Progenitor cell of endocrine pancreas (in vitro differentiated cells): ENCODE measurements at regions not wholly inside any gene's neighbourhood (a gene's known extent, or its start where the extent isn't known, plus 50 kb on each side); places are given as distances from the start of the nearest gene placed in this dataset.

Experiments
- DNase-seq: peaks from one replicate; pipeline ENCODE4 v3.0.0; 2021; ENCODE audit warnings: low spot score; ENCODE audit not compliant: unreplicated experiment
- H3K27ac Mint-ChIP-seq: 2 replicates; pipeline ENCODE4 v1.8.0; 2021; ENCODE audit warnings: mild to moderate bottlenecking, moderate library complexity, mixed read lengths
- H3K27me3 Mint-ChIP-seq: 2 replicates; pipeline ENCODE4 v1.8.0; 2021; ENCODE audit warnings: mixed read lengths
- H3K36me3 Mint-ChIP-seq: 2 replicates; pipeline ENCODE4 v1.8.0; 2022; ENCODE audit warnings: mixed read lengths; ENCODE audit not compliant: insufficient read depth
- H3K4me1 Mint-ChIP-seq: 2 replicates; pipeline ENCODE4 v1.8.0; 2021; ENCODE audit warnings: low read depth, mixed read lengths
- H3K4me3 Mint-ChIP-seq: 2 replicates; pipeline ENCODE4 v1.8.0; 2021; ENCODE audit warnings: low read depth, mild to moderate bottlenecking, moderate library complexity, mixed read lengths
- H3K9me3 Mint-ChIP-seq: 2 replicates; pipeline ENCODE4 v1.8.0; 2021; ENCODE audit warnings: low read depth, mixed read lengths
- TF ChIP-seq, protein P1 (sequence below): fragments of 200-600 bp; sonication (generic); IDR thresholded peaks from one replicate; pipeline ENCODE4 v1.5.0; 2021; ENCODE audit warnings: antibody characterized with exemption, mild to moderate bottlenecking; ENCODE audit not compliant: unreplicated experiment

DNA sequence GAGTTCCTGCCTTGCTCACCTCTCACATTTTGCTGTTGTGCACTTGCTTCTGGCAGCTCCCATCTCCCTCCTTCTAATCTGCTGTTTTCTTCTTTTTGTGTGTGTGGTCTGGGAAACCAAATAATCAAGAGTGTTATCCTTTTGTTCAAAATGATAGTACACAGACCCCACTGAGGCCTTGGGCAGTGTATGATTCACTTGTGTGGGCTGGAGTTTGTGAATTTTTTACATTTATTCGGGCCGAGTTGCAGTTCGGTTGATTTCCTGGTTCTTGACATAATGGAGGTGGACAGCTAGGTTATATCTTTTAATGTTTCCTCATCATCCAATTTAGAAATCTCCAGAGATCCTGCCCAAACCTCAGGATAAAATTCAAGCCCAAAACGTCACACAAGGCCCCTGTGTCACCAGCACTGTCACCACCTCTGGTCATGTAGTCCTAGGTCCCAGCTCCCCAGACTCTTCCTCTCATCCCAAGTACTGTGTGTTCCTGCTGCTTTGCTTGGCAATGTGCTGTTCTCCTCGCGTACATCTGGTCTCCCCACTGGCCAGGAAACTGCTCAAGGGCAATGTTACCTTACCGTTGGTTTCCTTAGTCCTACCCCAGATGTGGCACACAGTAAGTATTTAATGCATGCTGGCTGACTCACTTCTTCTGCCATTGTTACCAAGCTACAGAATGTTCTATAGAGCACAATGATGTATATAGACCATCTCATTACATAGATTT, 55.7 kb upstream of the PHACTR2 start:
- no peak for DNase-seq
- H3K27ac Mint-ChIP-seq, result no peak overlapping the region
- TF ChIP-seq, protein P1, sequence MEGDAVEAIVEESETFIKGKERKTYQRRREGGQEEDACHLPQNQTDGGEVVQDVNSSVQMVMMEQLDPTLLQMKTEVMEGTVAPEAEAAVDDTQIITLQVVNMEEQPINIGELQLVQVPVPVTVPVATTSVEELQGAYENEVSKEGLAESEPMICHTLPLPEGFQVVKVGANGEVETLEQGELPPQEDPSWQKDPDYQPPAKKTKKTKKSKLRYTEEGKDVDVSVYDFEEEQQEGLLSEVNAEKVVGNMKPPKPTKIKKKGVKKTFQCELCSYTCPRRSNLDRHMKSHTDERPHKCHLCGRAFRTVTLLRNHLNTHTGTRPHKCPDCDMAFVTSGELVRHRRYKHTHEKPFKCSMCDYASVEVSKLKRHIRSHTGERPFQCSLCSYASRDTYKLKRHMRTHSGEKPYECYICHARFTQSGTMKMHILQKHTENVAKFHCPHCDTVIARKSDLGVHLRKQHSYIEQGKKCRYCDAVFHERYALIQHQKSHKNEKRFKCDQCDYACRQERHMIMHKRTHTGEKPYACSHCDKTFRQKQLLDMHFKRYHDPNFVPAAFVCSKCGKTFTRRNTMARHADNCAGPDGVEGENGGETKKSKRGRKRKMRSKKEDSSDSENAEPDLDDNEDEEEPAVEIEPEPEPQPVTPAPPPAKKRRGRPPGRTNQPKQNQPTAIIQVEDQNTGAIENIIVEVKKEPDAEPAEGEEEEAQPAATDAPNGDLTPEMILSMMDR, result no peak
- H3K4me1 Mint-ChIP-seq, result peaks cover 9% of the 10 kb centered on the region
- H3K27me3 Mint-ChIP-seq, result no peaks in the 10 kb centered on the region
- no peak overlapping the region for H3K4me3 Mint-ChIP-seq
- H3K36me3 Mint-ChIP-seq, result no peaks in the 10 kb centered on the region
- H3K9me3 Mint-ChIP-seq, result no peaks in the 10 kb centered on the region

DNA sequence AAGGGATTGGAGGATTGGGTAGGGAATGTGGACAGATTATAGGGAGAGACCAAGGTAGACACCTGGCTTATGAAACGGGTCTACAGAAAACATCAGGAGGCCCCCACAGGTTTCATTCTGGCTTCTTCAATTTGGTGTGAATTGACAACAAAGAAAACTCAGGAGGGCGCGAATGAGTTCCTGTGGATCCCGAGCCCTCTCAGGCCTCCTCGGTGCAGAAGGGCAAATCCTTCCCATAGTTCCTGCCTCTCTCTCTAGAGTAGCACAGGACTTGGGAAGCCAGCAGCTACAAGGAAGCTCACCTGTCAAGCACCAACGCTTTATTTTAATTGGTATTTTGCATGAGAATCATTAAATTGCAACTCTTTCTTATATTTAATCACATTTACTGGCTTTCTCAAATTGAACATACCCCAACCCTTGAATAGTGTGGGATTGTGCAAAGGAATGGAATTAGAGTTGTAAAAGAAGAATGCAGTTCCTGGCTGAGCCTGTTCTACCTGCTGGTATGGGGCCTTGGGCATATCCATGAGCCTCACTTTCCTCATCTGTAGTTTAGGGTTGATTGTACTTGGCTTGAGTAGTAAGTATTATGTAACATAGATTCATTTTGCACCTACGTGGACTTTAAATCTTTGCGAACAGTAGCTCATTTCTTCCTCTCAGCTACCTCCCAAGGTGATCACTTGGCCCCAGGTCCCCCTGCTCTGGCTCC, 56.4 kb upstream of the PHACTR2 start:
- Mint-ChIP-seq H3K4me1 (peaks cover 9% of the 10 kb centered on the region), H3K4me3 (no peak overlapping the region), H3K9me3 (no peaks in the 10 kb centered on the region), H3K27me3 (no peaks in the 10 kb centered on the region), H3K27ac (no peak overlapping the region), H3K36me3 (no peaks in the 10 kb centered on the region)
- TF ChIP-seq, protein P1, result no peak
- DNase-seq, result no peak

DNA sequence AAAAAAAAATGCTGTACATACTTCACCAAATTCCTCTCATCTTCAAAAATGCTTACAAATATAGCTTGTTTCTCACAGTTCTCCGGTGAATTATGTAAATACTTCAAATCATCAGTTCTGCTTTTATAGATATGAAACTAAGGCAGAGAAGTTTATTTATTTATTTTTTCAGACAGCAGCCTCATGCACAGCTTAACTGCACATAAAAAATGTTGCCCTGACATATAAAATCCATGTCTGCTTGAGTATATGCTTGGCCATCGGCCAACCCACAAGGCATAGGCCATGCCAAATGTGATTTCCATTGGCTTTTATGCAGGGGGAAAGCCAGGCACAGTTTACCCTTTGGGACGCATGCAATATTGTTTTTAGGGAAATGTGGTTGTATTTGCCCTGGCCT, 57.3 kb upstream of the PHACTR2 start:
- TF ChIP-seq, protein P1, result no peak
- no peak overlapping the region for H3K4me3 Mint-ChIP-seq

DNA sequence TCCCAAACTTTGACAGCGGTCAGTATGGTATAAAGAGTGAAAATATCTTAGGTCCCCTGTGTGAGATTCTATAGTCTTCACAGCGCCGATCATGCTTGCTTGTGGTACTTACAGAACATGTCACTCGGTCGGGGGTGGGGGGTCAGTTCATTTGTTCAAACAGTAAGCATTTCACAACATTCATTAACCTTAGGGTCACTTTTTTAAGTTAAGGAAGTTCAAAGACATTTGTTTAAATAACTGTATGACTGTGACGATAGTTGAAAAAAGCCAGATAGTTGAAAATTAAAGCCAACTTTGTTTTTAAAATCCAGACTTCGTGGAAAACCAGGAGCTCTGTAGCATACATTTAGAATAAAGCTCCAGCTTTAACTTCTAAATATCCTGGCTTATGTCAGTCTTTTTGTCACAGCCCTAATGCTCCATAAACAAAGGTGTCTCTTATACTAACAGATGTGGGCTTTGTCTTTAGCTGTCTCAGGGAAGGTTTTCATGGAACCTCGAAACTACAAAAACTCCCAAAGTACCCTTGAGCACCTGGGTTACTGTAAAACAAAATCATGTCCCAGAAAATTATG, 57.9 kb upstream of the PHACTR2 start:
- Mint-ChIP-seq H3K4me3 (no peak overlapping the region), H3K36me3 (no peaks in the 10 kb centered on the region), H3K9me3 (no peaks in the 10 kb centered on the region), H3K27ac (peak overlapping the region; percentile 79), H3K27me3 (no peaks in the 10 kb centered on the region), H3K4me1 (peaks cover 9% of the 10 kb centered on the region)
- TF ChIP-seq, protein P1, result no peak
- no peak for DNase-seq

More for the DNA sequence above, 57.3 kb upstream of the PHACTR2 start:
- Mint-ChIP-seq H3K27ac (no peak overlapping the region), H3K9me3 (no peaks in the 10 kb centered on the region), H3K27me3 (no peaks in the 10 kb centered on the region), H3K36me3 (no peaks in the 10 kb centered on the region), H3K4me1 (peaks cover 9% of the 10 kb centered on the region)
- DNase-seq, result no peak

DNA sequence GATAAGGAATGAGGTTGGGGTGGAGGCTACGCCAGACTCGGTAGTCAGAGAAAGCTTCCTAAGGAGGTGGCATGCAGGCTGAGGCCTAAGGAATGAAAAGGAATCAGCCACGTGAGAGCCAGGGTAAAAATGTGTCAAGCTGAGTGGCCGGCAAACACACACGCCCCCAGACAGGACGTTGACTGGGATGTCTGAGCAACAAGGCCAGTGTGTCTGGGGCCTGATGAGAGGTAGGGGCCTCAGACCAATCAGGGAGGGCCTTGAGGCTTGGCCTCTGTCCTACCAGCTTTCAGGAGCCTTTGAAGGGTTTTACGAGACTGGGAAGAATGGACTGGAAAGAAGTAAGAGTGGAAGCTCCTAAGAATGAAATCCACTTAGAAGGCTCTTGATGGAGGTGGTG, 61.0 kb upstream of the PHACTR2 start:
- H3K4me3 Mint-ChIP-seq, result no peak overlapping the region
- TF ChIP-seq, protein P1, result no peak
- H3K4me1 Mint-ChIP-seq, result peaks cover 9% of the 10 kb centered on the region
- DNase-seq, result no peak
- no peaks in the 10 kb centered on the region for H3K36me3 Mint-ChIP-seq
- H3K9me3 Mint-ChIP-seq, result no peaks in the 10 kb centered on the region
- H3K27ac Mint-ChIP-seq, result no peak overlapping the region
- no peaks in the 10 kb centered on the region for H3K27me3 Mint-ChIP-seq
